GM23338 (cell line): ENCODE measurements at regions not wholly inside any gene's neighbourhood (a gene's known extent, or its start where the extent isn't known, plus 50 kb on each side); places are given as distances from the start of the nearest gene placed in this dataset.

Experiments
- ATAC-seq: fragments of 200-7000 bp; cut with Tn5 transposase; 3 replicates; pipeline ENCODE4 v1.9.1; 2020
- DNase-seq: peaks from one replicate; pipeline ENCODE4 v3.0.0-alpha.2; 2015; ENCODE audit warnings: low spot score
- H2AFZ ChIP-seq: fragments of 200-600 bp; sonication (generic); 2 replicates; pipeline ENCODE4 v1.8.0; 2016; ENCODE audit warnings: antibody characterized with exemption, mild to moderate bottlenecking, moderate library complexity
- H3F3A ChIP-seq: fragments of 200-600 bp; sonication (generic); replicated peaks from 2 replicates; pipeline ENCODE4 v1.8.0; 2017; ENCODE audit warnings: antibody characterized with exemption, mixed run types, low read depth
- H3K27ac ChIP-seq: fragments of 200-600 bp; sonication (generic); 2 replicates; pipeline ENCODE4 v1.6.1; 2016; ENCODE audit warnings: low read depth
- H3K27me3 ChIP-seq: fragments of 200-600 bp; sonication (generic); 2 replicates; pipeline ENCODE4 v1.8.0; 2016; ENCODE audit warnings: mild to moderate bottlenecking, mixed run types, moderate library complexity; ENCODE audit not compliant: insufficient read depth
- H3K36me3 ChIP-seq: fragments of 200-600 bp; sonication (generic); 2 replicates; pipeline ENCODE4 v1.8.0; 2016; ENCODE audit warnings: mild to moderate bottlenecking; ENCODE audit not compliant: insufficient read depth
- H3K4me1 ChIP-seq: fragments of 200-600 bp; sonication (generic); 2 replicates; pipeline ENCODE4 v1.8.0; 2016; ENCODE audit warnings: mild to moderate bottlenecking, moderate library complexity; ENCODE audit not compliant: insufficient read depth
- H3K4me2 ChIP-seq: fragments of 200-600 bp; sonication (generic); 2 replicates; pipeline ENCODE4 v1.7.1; 2017; ENCODE audit warnings: mixed run types
- H3K4me3 ChIP-seq: fragments of 200-600 bp; sonication (generic); 2 replicates; pipeline ENCODE4 v1.6.1; 2016; ENCODE audit warnings: mixed run types
- H3K79me2 ChIP-seq: fragments of 200-600 bp; sonication (generic); replicated peaks from 2 replicates; pipeline ENCODE4 v1.8.0; 2017; ENCODE audit warnings: mild to moderate bottlenecking; ENCODE audit not compliant: insufficient read depth
- H3K9me2 ChIP-seq: fragments of 200-600 bp; sonication (generic); 2 replicates; pipeline ENCODE4 v1.8.0; 2017; ENCODE audit not compliant: insufficient read depth
- H4K20me1 ChIP-seq: fragments of 200-600 bp; sonication (generic); replicated peaks from 2 replicates; pipeline ENCODE4 v1.8.0; 2017; ENCODE audit warnings: mild to moderate bottlenecking; ENCODE audit not compliant: insufficient read depth
- H3K27ac Mint-ChIP-seq: 2 replicates; pipeline ENCODE4 v1.8.0; 2020; ENCODE audit warnings: inconsistent platforms, mild to moderate bottlenecking, moderate library complexity, mixed read lengths
- H3K27me3 Mint-ChIP-seq: 3 replicates; pipeline ENCODE4 v1.8.0; 2022; ENCODE audit warnings: low read depth, mild to moderate bottlenecking, moderate library complexity, mixed read lengths, inconsistent platforms; ENCODE audit not compliant: insufficient read depth, poor library complexity
- H3K36me3 Mint-ChIP-seq: 3 replicates; pipeline ENCODE4 v1.8.0; 2021; ENCODE audit warnings: low read depth, mild to moderate bottlenecking, inconsistent platforms, moderate library complexity, mixed read lengths
- H3K4me1 Mint-ChIP-seq: 3 replicates; pipeline ENCODE4 v1.8.0; 2020; ENCODE audit warnings: mild to moderate bottlenecking, inconsistent platforms, mixed read lengths
- H3K4me3 Mint-ChIP-seq: 3 replicates; pipeline ENCODE4 v1.8.0; 2021; ENCODE audit warnings: moderate library complexity, mild to moderate bottlenecking, inconsistent platforms, mixed read lengths
- H3K9me3 Mint-ChIP-seq: 3 replicates; pipeline ENCODE4 v1.8.0; 2020; ENCODE audit warnings: moderate library complexity, mild to moderate bottlenecking, inconsistent platforms, mixed read lengths
- CREB1 ChIP-seq: fragments of 250-450 bp; sonication (Bioruptor Pico); IDR thresholded peaks from 2 replicates; pipeline ENCODE4 v1.5.0; 2020; ENCODE audit warnings: low read depth, mild to moderate bottlenecking, moderate library complexity
- CTCF ChIP-seq, 2 experiments: fragments of 200-600 bp in 1 of 2; sonication (generic) in 1 of 2; conservative IDR thresholded peaks; 2 replicates each; pipeline versions ENCODE4 v1.5.1 to v1.6.1; 2016 to 2017; ENCODE audit warnings: antibody characterized with exemption in 2 of 2, low read depth in 2 of 2, mild to moderate bottlenecking in 2 of 2, moderate library complexity in 1 of 2
- EZH2 ChIP-seq: fragments of 200-600 bp; sonication (generic); IDR thresholded peaks from one replicate; pipeline ENCODE4 v1.8.0; 2017; ENCODE audit warnings: antibody characterized with exemption, mild to moderate bottlenecking, low read depth; ENCODE audit not compliant: unreplicated experiment
- EZH2phosphoT487 ChIP-seq: fragments of 200-600 bp; sonication (generic); IDR thresholded peaks from one replicate; pipeline ENCODE4 v1.8.1; 2018; ENCODE audit warnings: antibody characterized with exemption; ENCODE audit not compliant: unreplicated experiment
- JUNB ChIP-seq: IDR thresholded peaks from one replicate; pipeline ENCODE4 v1.6.1; 2016; ENCODE audit warnings: antibody characterized with exemption; ENCODE audit not compliant: unreplicated experiment
- NANOG ChIP-seq: IDR thresholded peaks from 2 replicates; pipeline ENCODE4 v1.6.1; 2016; ENCODE audit warnings: antibody characterized with exemption, borderline replicate concordance
- POLR2AphosphoS5 ChIP-seq: IDR thresholded peaks from 2 replicates; pipeline ENCODE4 v1.6.1; 2016; ENCODE audit warnings: antibody characterized with exemption, low read depth
- STAT1 ChIP-seq: IDR thresholded peaks from one replicate; pipeline ENCODE4 v1.6.1; 2016; ENCODE audit warnings: antibody characterized with exemption; ENCODE audit not compliant: unreplicated experiment
- ZNF114 ChIP-seq: fragments of 250-450 bp; sonication (Bioruptor Pico); IDR thresholded peaks from 2 replicates; pipeline ENCODE4 v1.5.0; 2020; ENCODE audit warnings: mild to moderate bottlenecking, moderate library complexity
- ZNF331 ChIP-seq: fragments of 250-450 bp; sonication (Bioruptor Pico); IDR thresholded peaks from 2 replicates; pipeline ENCODE4 v1.5.0; 2020; ENCODE audit warnings: low read depth, mild to moderate bottlenecking, moderate library complexity
- TF ChIP-seq, protein P1 (sequence below): IDR thresholded peaks from one replicate; pipeline ENCODE4 v1.6.1; 2018; ENCODE audit warnings: antibody characterized with exemption; ENCODE audit not compliant: unreplicated experiment
- TF ChIP-seq, protein P2 (sequence below): fragments of 250-450 bp; sonication (Bioruptor Pico); IDR thresholded peaks from 2 replicates; pipeline ENCODE4 v1.5.0; 2020; ENCODE audit warnings: mild to moderate bottlenecking, moderate library complexity
- TF ChIP-seq, protein P3 (sequence below): IDR thresholded peaks from 2 replicates; pipeline ENCODE4 v1.6.1; 2016; ENCODE audit warnings: antibody characterized with exemption

DNA sequence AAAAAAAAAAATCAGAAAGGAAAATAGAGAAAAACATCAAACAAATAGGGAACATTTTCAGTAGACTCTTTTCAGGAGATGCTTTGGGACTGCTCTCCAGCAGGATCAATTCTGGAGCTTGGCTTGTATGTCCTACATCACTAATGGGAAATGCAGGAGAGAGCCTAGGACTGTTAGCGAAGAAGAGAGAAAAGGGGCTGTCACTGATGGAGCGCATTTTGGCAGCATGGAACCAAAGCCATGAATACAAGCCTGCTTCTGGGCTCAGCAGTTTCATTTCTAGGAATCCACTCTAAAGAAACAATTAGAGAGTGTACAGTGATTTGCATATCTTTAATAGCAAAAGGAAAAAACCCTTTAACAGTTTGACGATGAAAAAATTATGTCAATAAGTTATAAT is 203.9 kb downstream of the NUFIP1 start:
- H3K4me3 Mint-ChIP-seq: no peak overlapping the region
- DNase-seq: no peak

More for the DNA sequence above, 203.9 kb downstream of the NUFIP1 start:
- Histone ChIP-seq H3F3A (no peaks in the 10 kb centered on the region), H3K4me3 (no peak overlapping the region), H3K27me3 (no peaks in the 10 kb centered on the region), H2AFZ (no peak overlapping the region), H3K9me2 (no peaks in the 10 kb centered on the region), H3K79me2 (no peaks in the 10 kb centered on the region), H4K20me1 (no peaks in the 10 kb centered on the region), H3K36me3 (no peaks in the 10 kb centered on the region), H3K27ac (no peak overlapping the region), H3K4me2 (no peak overlapping the region), H3K4me1 (no peaks in the 10 kb centered on the region)
- TF ChIP-seq CREB1 (no peak), CTCF (conservative IDR thresholded peaks at IDR 0.05; ENCODE audit: low read depth in 2 of 2) (no peak), EZH2phosphoT487 (no peak), POLR2AphosphoS5 (no peak), ZNF114 (no peak), STAT1 (no peak), ZNF331 (CRISPR knock-in tag) (no peak), NANOG (no peak), JUNB (no peak), EZH2 (no peak)
- TF ChIP-seq, protein P1, sequence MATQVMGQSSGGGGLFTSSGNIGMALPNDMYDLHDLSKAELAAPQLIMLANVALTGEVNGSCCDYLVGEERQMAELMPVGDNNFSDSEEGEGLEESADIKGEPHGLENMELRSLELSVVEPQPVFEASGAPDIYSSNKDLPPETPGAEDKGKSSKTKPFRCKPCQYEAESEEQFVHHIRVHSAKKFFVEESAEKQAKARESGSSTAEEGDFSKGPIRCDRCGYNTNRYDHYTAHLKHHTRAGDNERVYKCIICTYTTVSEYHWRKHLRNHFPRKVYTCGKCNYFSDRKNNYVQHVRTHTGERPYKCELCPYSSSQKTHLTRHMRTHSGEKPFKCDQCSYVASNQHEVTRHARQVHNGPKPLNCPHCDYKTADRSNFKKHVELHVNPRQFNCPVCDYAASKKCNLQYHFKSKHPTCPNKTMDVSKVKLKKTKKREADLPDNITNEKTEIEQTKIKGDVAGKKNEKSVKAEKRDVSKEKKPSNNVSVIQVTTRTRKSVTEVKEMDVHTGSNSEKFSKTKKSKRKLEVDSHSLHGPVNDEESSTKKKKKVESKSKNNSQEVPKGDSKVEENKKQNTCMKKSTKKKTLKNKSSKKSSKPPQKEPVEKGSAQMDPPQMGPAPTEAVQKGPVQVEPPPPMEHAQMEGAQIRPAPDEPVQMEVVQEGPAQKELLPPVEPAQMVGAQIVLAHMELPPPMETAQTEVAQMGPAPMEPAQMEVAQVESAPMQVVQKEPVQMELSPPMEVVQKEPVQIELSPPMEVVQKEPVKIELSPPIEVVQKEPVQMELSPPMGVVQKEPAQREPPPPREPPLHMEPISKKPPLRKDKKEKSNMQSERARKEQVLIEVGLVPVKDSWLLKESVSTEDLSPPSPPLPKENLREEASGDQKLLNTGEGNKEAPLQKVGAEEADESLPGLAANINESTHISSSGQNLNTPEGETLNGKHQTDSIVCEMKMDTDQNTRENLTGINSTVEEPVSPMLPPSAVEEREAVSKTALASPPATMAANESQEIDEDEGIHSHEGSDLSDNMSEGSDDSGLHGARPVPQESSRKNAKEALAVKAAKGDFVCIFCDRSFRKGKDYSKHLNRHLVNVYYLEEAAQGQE: no peak
- TF ChIP-seq, protein P2, sequence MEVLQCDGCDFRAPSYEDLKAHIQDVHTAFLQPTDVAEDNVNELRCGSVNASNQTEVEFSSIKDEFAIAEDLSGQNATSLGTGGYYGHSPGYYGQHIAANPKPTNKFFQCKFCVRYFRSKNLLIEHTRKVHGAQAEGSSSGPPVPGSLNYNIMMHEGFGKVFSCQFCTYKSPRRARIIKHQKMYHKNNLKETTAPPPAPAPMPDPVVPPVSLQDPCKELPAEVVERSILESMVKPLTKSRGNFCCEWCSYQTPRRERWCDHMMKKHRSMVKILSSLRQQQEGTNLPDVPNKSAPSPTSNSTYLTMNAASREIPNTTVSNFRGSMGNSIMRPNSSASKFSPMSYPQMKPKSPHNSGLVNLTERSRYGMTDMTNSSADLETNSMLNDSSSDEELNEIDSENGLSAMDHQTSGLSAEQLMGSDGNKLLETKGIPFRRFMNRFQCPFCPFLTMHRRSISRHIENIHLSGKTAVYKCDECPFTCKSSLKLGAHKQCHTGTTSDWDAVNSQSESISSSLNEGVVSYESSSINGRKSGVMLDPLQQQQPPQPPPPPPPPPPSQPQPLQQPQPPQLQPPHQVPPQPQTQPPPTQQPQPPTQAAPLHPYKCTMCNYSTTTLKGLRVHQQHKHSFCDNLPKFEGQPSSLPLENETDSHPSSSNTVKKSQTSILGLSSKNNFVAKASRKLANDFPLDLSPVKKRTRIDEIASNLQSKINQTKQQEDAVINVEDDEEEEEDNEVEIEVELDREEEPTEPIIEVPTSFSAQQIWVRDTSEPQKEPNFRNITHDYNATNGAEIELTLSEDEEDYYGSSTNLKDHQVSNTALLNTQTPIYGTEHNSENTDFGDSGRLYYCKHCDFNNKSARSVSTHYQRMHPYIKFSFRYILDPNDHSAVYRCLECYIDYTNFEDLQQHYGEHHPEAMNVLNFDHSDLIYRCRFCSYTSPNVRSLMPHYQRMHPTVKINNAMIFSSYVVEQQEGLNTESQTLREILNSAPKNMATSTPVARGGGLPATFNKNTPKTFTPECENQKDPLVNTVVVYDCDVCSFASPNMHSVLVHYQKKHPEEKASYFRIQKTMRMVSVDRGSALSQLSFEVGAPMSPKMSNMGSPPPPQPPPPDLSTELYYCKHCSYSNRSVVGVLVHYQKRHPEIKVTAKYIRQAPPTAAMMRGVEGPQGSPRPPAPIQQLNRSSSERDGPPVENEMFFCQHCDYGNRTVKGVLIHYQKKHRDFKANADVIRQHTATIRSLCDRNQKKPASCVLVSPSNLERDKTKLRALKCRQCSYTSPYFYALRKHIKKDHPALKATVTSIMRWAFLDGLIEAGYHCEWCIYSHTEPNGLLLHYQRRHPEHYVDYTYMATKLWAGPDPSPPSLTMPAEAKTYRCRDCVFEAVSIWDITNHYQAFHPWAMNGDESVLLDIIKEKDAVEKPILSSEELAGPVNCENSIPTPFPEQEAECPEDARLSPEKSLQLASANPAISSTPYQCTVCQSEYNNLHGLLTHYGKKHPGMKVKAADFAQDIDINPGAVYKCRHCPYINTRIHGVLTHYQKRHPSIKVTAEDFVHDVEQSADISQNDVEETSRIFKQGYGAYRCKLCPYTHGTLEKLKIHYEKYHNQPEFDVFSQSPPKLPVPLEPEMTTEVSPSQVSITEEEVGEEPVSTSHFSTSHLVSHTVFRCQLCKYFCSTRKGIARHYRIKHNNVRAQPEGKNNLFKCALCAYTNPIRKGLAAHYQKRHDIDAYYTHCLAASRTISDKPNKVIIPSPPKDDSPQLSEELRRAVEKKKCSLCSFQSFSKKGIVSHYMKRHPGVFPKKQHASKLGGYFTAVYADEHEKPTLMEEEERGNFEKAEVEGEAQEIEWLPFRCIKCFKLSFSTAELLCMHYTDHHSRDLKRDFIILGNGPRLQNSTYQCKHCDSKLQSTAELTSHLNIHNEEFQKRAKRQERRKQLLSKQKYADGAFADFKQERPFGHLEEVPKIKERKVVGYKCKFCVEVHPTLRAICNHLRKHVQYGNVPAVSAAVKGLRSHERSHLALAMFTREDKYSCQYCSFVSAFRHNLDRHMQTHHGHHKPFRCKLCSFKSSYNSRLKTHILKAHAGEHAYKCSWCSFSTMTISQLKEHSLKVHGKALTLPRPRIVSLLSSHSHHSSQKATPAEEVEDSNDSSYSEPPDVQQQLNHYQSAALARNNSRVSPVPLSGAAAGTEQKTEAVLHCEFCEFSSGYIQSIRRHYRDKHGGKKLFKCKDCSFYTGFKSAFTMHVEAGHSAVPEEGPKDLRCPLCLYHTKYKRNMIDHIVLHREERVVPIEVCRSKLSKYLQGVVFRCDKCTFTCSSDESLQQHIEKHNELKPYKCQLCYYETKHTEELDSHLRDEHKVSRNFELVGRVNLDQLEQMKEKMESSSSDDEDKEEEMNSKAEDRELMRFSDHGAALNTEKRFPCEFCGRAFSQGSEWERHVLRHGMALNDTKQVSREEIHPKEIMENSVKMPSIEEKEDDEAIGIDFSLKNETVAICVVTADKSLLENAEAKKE (CRISPR knock-in tag): no peak
- TF ChIP-seq, protein P3, sequence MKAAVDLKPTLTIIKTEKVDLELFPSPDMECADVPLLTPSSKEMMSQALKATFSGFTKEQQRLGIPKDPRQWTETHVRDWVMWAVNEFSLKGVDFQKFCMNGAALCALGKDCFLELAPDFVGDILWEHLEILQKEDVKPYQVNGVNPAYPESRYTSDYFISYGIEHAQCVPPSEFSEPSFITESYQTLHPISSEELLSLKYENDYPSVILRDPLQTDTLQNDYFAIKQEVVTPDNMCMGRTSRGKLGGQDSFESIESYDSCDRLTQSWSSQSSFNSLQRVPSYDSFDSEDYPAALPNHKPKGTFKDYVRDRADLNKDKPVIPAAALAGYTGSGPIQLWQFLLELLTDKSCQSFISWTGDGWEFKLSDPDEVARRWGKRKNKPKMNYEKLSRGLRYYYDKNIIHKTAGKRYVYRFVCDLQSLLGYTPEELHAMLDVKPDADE: no peak
- no peak for ATAC-seq
- Mint-ChIP-seq H3K9me3 (peaks cover 4% of the 10 kb centered on the region; the same call in 2 of the 3 replicates), H3K36me3 (peaks cover 3% of the 10 kb centered on the region; the same call in 1 of the 3 replicates), H3K27ac (no peak overlapping the region), H3K4me1 (no peaks in the 10 kb centered on the region), H3K27me3 (peaks cover 4% of the 10 kb centered on the region)
